ENCODE measurements at regions not wholly inside any gene's neighbourhood (a gene's known extent, or its start where the extent isn't known, plus 50 kb on each side); places are given as distances from the start of the nearest gene placed in this dataset.
"Not testable (repeated sequence)": the region's sequence is repeated elsewhere in the genome, so short reads cannot be mapped to it uniquely, and the experiment has no call there.

GRCh38 chr12:129959889-129960288, 56.1 kb upstream of the TMEM132D start:
- DNase-seq (ENCODE audit: low read depth): no peak

DNA sequence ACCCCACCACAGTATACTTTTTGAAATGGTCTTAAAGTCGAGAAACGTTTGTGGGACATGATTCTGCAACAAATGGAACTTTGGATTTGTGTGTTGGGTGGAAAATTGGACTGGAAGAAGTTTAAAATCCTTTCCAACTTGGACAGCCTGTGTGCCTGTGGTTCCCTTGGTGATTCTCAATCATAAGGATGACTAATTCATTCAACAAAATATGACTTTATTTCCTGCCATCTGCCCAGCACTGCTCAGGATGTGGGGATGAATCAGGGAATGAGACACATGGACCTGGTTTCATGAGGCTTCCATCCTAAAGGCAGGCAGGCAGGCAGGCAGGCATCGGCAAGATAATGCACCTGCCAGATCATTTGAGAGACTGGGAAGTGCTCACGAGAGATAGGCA, 57.3 kb upstream of the TMEM132D start:
- peak; percentile 1 for DNase-seq (ENCODE audit: low read depth)

- no peak for DNase-seq (ENCODE audit: low read depth)
These were observed 58.0 kb upstream of the TMEM132D start for GRCh38 chr12:129961856-129962255.

- no peak for DNase-seq (ENCODE audit: low read depth)
These were observed 60.5 kb upstream of the TMEM132D start for GRCh38 chr12:129964300-129964699.

DNA sequence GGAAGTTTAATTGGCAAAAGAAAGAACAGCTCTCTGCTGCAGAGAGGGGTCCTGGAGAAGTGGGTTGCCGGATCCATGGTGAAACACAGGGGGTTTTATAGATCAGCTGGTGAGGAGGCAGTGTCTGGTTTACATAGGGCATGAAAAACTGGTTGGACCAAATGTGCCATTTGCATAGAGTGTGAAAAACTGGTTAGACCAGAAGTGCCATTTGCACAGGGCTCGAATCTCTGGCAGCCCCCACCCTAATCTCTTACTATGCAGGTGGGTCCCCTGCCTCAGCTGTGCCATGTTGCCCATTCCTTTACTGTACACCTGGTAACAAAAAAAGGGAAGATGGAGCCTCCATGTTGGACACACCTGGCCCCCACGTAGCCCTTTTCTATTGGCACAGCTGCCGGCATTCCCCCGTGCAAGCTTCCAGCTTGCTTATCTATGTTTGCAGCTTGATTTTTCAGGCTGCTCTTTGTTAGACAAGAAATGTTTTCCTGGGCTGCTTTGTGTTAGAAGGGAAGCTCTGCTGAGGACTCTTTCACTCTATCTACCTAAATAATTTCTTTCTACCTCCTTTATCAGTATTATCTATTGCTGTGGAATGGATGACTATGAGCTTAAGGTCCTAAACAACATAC, 61.1 kb upstream of the TMEM132D start:
- no peak for DNase-seq (ENCODE audit: low read depth)

GRCh38 chr12:129966146-129966995, 62.5 kb upstream of the TMEM132D start:
- no peak for DNase-seq (ENCODE audit: low read depth)

DNA sequence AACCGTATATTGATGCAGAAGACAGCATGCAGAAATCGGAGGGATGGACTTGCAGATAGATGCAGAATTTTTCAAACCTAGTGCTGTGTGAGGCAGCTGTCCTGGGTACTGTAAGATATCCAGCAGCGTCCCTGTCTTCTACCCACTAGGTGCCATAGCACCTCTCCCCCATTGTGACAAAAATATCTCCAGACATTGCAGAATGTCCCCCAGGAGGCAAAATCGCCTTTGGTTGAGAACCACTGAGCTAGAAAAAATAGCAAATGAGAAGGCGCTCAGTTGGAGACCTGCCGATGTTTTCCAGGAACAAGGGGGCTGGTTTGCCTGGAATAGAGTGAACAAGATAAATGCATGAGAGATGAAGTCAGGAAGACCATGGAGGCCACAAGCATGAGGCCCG, 67.9 kb upstream of the TMEM132D start:
- DNase-seq (ENCODE audit: low read depth): no peak

DNA sequence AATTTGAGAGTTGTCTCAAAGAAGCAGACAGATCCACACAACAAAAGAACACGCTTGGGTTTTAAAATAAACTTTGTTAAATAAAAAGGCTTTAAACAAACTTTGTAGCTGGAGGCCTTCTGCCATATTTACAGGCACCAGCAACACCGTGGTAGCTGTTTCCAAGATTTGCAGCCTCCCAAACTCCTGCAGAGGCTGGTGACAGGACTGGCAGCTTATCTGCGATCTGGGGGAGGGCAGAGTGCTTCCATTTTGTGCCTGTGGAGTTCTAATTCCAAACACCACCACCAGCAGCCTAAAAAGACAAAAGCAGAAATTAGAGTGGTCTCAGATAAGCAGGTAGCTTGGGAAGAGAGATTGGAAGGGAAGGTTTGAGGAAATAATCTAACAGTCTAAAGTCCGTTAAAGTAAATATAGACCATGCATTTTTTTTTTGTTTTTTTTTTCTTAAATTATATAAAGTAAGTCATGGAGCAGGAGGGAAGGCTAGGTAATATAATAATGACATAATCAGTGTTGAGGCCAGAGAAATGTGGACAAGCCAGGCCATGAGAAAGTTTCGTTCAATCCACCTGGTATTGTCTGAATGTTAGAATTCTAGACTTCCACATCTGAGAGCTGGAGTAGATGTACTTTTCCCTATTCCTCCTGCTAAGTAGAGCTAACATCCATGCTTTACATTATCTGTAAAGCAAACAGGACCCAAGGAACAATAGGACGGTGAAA, 69.6 kb upstream of the TMEM132D start:
- no peak for DNase-seq (ENCODE audit: low read depth)

DNA sequence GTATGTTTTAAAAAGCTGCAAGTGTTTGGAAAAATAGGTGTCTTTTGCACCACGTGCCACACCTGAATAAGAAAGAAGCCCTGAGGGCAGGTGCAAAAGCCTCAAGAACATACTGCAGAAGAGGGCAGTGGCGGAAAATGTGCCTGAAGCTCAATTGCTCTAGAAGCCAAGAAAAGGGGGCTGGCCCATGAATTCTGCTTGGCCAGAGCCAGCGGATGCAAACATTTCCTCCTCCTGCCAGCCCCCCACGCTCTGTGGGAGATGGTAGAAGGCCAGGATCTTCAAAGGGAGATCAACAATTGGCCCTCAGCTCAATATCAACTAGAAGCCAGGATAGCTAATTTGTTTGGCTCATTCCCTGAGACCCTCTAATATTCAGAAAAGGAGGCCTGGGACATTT, 80.3 kb upstream of the TMEM132D start:
- no peak for DNase-seq (ENCODE audit: low read depth)

GRCh38 chr12:129987841-129988240, 84.0 kb upstream of the TMEM132D start:
- no peak for DNase-seq (ENCODE audit: low read depth)

- DNase-seq (ENCODE audit: low read depth): no peak
These were observed 90.8 kb upstream of the TMEM132D start for GRCh38 chr12:129994634-129995033.

- no peak for DNase-seq (ENCODE audit: low read depth)
These were observed 93.4 kb upstream of the TMEM132D start for GRCh38 chr12:129997239-129997638.

DNA sequence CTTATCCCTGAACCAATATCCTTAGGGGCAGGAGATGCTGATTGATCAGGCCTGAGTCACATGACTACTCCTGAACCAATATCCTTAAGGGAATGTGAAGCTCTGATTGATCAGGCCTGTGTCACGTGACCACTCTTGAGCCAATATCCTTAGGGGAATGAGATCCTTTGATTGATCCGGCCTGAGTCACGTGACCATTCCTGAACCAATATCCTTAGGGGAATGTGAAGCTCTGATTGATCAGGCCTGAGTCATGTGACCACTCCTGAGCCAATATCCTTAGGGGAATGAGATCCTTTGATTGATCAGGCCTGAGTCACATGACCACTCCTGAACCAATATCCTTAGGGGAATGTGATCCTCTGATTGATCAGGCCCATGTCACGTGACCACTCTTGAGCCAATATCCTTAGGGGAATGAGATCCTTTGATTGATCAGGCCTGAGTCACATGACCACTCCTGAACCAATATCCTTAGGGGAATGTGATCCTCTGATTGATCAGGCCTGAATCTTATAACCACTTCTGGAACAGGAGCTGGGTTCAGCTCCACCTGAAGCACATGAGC, 100.6 kb upstream of the TMEM132D start:
- not testable (repeated sequence) for DNase-seq (ENCODE audit: low read depth)

- DNase-seq (ENCODE audit: low read depth): no peak
These were observed 103.9 kb upstream of the TMEM132D start for GRCh38 chr12:130007771-130008170.

DNA sequence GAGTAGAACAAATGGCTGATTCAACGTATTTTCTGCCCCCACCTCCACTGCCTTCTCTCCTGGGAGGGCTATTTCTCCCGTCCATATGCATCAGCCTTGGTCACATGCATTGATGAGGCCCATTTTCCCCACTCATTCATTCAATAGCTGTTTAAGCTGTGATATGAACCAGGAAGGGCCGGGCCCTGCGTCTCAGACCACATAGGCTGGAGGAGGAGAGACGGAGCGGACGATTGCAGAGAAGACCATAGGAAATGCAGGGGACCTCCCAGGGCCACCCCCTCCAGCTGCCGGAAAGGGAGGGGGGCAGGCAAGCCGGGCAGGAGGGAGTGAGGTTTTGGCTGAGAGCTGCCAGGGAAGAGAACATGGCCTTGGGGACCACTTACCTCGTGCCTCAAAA, 104.4 kb upstream of the TMEM132D start:
- DNase-seq (ENCODE audit: low read depth): no peak

- no peak for DNase-seq (ENCODE audit: low read depth)
These were observed 106.1 kb upstream of the TMEM132D start for GRCh38 chr12:130009961-130010360.

GRCh38 chr12:130011611-130012385, 108.0 kb upstream of the TMEM132D start:
- DNase-seq (ENCODE audit: low read depth): no peak

DNA sequence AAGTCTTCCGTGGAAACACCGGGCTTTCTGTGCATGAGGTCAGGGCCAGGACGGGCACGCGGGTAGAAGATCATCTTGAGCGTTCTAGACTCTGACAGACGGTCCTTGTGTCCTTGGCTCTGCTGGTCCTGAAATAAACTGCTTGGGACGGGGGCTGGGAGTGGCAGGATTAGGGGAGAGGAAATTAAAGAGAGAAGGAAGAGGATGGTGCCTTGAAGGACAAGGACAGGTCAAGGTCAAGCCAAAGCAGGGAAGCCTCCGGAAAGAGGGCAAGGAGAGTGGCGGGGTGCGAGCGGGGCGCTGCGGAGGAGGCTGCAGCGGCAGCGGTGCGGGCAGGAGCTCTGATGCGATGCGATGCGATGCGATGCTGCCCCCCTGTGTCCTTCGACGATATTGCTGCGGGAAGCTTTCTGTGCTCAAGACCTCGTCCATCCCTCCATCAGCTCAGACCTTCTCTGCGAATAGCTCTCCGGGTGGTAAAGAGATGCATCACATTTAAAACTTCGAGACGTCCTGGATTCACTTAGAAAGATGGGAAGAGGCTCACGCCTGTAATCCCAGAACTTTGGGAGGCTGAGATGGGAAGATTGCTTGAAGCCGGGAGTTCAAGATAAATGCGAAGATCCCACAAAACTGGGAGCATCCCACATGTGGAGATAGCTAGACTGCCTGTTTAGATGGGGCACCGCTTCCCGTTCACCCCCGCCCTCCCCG, 110.1 kb upstream of the TMEM132D start:
- peak; percentile 45 for DNase-seq (ENCODE audit: low read depth)

GRCh38 chr12:130014485-130014807, 110.6 kb upstream of the TMEM132D start:
- no peak for DNase-seq (ENCODE audit: low read depth)

GRCh38 chr12:130016194-130016593, 112.4 kb upstream of the TMEM132D start:
- no peak for DNase-seq (ENCODE audit: low read depth)

DNA sequence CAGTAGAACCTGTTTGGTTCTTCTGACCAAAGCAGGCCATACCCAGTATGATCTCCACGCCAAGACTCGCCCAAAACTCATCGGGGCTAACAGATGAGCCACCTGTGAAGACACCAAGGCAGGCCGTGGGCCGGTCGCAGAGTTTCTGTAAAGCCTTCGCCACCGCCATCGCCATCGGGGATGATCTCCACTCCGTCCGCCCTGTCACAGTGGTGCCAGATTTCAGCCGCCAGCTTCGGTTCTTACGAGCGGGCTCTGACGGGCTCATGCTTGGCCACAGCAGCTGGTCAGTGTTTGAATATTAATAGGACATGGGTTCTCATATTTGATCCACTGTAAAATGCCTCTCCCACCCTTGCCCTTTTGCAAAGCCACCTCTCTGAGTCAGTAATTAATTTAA, 113.2 kb upstream of the TMEM132D start:
- DNase-seq (ENCODE audit: low read depth): no peak

Measured in iris pigment epithelial cell (primary cell).